ENCODE measurements at regions not wholly inside any gene's neighbourhood (a gene's known extent, or its start where the extent isn't known, plus 50 kb on each side); places are given as distances from the start of the nearest gene placed in this dataset.

GRCh38 chr14:105877645-105878044 lies 351.3 kb downstream of the TMEM121 start (continued):
- TF ChIP-seq HDAC2 (IDR thresholded peaks at IDR 0.05; ENCODE audit: borderline replicate concordance in 1 of 2, low read depth in 2 of 2, low read length in 2 of 2) (no peak), POLR2AphosphoS5 (IDR thresholded peaks at IDR 0.05; ENCODE audit: low read depth, low read length) (no peak), PHF8 (conservative IDR thresholded peaks at IDR 0.05; ENCODE audit: low read depth, low read length) (no peak)

All from H1 (cell line).